K562 (cell line): ENCODE measurements at regions not wholly inside any gene's neighbourhood (a gene's known extent, or its start where the extent isn't known, plus 50 kb on each side); places are given as distances from the start of the nearest gene placed in this dataset.

Experiments
- ATAC-seq: fragments of 200-7000 bp; cut with Tn5 transposase; 3 replicates; pipeline ENCODE4 v1.9.1; 2020; ENCODE audit warnings: moderate library complexity
- BruUV-seq: library from RNA; stranded (reverse); fragments of 400-500 nt; replicated peaks from 2 replicates; lab custom pipeline; 2021; lab: Mats Ljungman, UMichigan
- CTCF ChIA-PET: fragments of 300-600 bp; formaldehyde crosslinking; extraction: SDS; loops from one replicate; lab custom pipeline; 2021; ENCODE audit warnings: low intra/inter-chr PET ratio; lab: Yijun Ruan, JAX
- POLR2A ChIA-PET: fragments of 300-600, 350-650 bp; sonication (Branson Sonifier 250); formaldehyde crosslinking; extraction: SDS; loops from one replicate; lab custom pipeline; 2021; ENCODE audit warnings: antibody characterized with exemption, inconsistent platforms; lab: Yijun Ruan, JAX
- DNase-seq, 4 experiments: peaks; one replicate each; pipeline versions ENCODE4 v3.0.0 to v3.0.0-alpha.2; 2011 to 2018; ENCODE audit warnings: low spot score in 3 of 4, mixed read lengths in 3 of 4; ENCODE audit errors: extremely low read depth in 1 of 4
- FAIRE-seq: peaks from 2 replicates; lab custom pipeline; 2011; peaks lifted over from hg19 to GRCh38; lab: Jason Lieb, UNC
- H2AFZ ChIP-seq: 2 replicates; pipeline ENCODE4 v1.6.0; 2011; ENCODE audit warnings: low read depth, low read length, control low read depth, inconsistent platforms
- H3K27ac ChIP-seq: fragments of 200-600 bp; 3 replicates; pipeline ENCODE4 v1.8.0; 2011; ENCODE audit warnings: low read depth, mild to moderate bottlenecking, control low read depth, inconsistent platforms, low read length, moderate library complexity, mixed read lengths; ENCODE audit errors: extremely low read depth
- H3K27me3 ChIP-seq, 2 experiments: fragments of 300-600 bp in 1 of 2; 2 replicates in 1 of 2; 3 replicates in 1 of 2; pipeline versions ENCODE4 v1.6.0 to v1.8.0; 2011; ENCODE audit warnings: inconsistent platforms in 2 of 2, low read length in 2 of 2, mild to moderate bottlenecking in 1 of 2, mixed read lengths in 1 of 2, moderate library complexity in 1 of 2; ENCODE audit not compliant: control insufficient read depth in 2 of 2, insufficient read depth in 2 of 2
- H3K36me3 ChIP-seq: fragments of 300-600 bp; 3 replicates; pipeline ENCODE4 v1.8.0; 2011; ENCODE audit warnings: mild to moderate bottlenecking, low read length, inconsistent platforms; ENCODE audit not compliant: control insufficient read depth, insufficient read depth
- H3K4me1 ChIP-seq, 2 experiments: fragments of 200-600 bp in 1 of 2; replicated peaks in 1 of 2; 2 replicates in 1 of 2; 3 replicates in 1 of 2; pipeline versions ENCODE4 v1.5.1 to v1.8.0; 2011; ENCODE audit warnings: inconsistent platforms in 2 of 2, low read length in 2 of 2, mild to moderate bottlenecking in 1 of 2, mixed read lengths in 1 of 2, moderate library complexity in 1 of 2; ENCODE audit not compliant: control insufficient read depth in 2 of 2, insufficient read depth in 2 of 2
- H3K4me2 ChIP-seq: 2 replicates; pipeline ENCODE4 v1.6.1; 2011; ENCODE audit warnings: low read length, control low read depth, inconsistent platforms, mixed read lengths; ENCODE audit not compliant: insufficient read depth
- H3K4me3 ChIP-seq: fragments of 200-600 bp; sonication (generic), shearing (Covaris generic); 2 replicates; pipeline ENCODE4 v1.5.1; 2016; ENCODE audit warnings: control low read depth, inconsistent platforms
- H3K79me2 ChIP-seq: fragments of 200-600 bp; 3 replicates; pipeline ENCODE4 v1.8.0; 2011; ENCODE audit warnings: low read length, inconsistent platforms; ENCODE audit not compliant: control insufficient read depth, insufficient read depth
- H3K9ac ChIP-seq, 2 experiments: 2 replicates each; pipeline versions ENCODE4 v1.6.0 to v1.6.1; 2011; ENCODE audit warnings: low read depth in 2 of 2, low read length in 2 of 2, control low read depth in 1 of 2, inconsistent platforms in 1 of 2, mild to moderate bottlenecking in 1 of 2, mixed read lengths in 1 of 2; ENCODE audit not compliant: insufficient read depth in 1 of 2
- H3K9me1 ChIP-seq: one replicate; pipeline ENCODE4 v1.6.0; 2011; ENCODE audit warnings: inconsistent platforms, mild to moderate bottlenecking, low read length, moderate library complexity; ENCODE audit not compliant: control insufficient read depth, insufficient read depth
- H3K9me3 ChIP-seq: replicated peaks from 2 replicates; pipeline ENCODE4 v1.5.1; 2011; ENCODE audit warnings: low read depth, low read length, inconsistent platforms; ENCODE audit not compliant: control insufficient read depth, insufficient read depth
- H4K20me1 ChIP-seq: replicated peaks from 2 replicates; pipeline ENCODE4 v1.6.1; 2011; ENCODE audit warnings: low read length, inconsistent platforms, mixed read lengths; ENCODE audit not compliant: control insufficient read depth, insufficient read depth
- ETS2 ChIP-seq: IDR thresholded peaks from 2 replicates; pipeline ENCODE4 v1.6.1; 2016; ENCODE audit warnings: borderline replicate concordance, missing genetic modification characterization, mild to moderate bottlenecking, moderate library complexity, missing compliant biosample characterization; ENCODE audit not compliant: poor library complexity, severe bottlenecking
- HEY1 ChIP-seq: fragments of 250-450 bp; sonication (Bioruptor Pico); IDR thresholded peaks from 2 replicates; pipeline ENCODE4 v1.5.0; 2020; ENCODE audit warnings: mild to moderate bottlenecking, moderate library complexity, borderline replicate concordance
- TBP ChIP-seq: optimal IDR thresholded peaks from 2 replicates; pipeline ENCODE3; 2011; ENCODE audit warnings: low read depth, low read length, improper control_type of control experiment
- ZNF134 ChIP-seq: fragments of 250-450 bp; sonication (Bioruptor Pico); conservative IDR thresholded peaks from 2 replicates; pipeline ENCODE4 v1.4.0; 2020
- ZNF280A ChIP-seq: fragments of 450-650 bp; IDR thresholded peaks from 2 replicates; pipeline ENCODE4 v1.6.1; 2018; ENCODE audit warnings: mild to moderate bottlenecking, low read depth; ENCODE audit not compliant: partially characterized antibody
- ZNF280B ChIP-seq: fragments of 250-450 bp; sonication (Bioruptor Pico); IDR thresholded peaks from 2 replicates; pipeline ENCODE4 v1.5.1; 2021; ENCODE audit warnings: mild to moderate bottlenecking
- ZNF41 ChIP-seq: fragments of 250-450 bp; sonication (Bioruptor Pico); conservative IDR thresholded peaks from 2 replicates; pipeline ENCODE4 v1.4.0; 2020; ENCODE audit warnings: mild to moderate bottlenecking
- ZNF785 ChIP-seq: fragments of 250-450 bp; sonication (Bioruptor Pico); IDR thresholded peaks from 2 replicates; pipeline ENCODE4 v1.4.0; 2020; ENCODE audit warnings: mild to moderate bottlenecking
- WGBS: fragments of 100-300 bp; shearing (Covaris generic); methylation state at CpG from one replicate; pipeline ENCODE4 v1.1.6; 2016; ENCODE audit warnings: low coverage, mixed read lengths; ENCODE audit not compliant: insufficient coverage; ENCODE audit errors: missing lambda C conversion rate; 5-methylcytosine and 5-hydroxymethylcytosine counted together
- in situ Hi-C: fragments of 300-500 bp; cut with MboI; formaldehyde crosslinking; loops from 4 replicates; pipeline ENCODE4 v1.15.0; 2018; ENCODE audit warnings: inconsistent platforms, mixed read lengths
- intact Hi-C: fragments of 100-400 bp; cut with micrococcal nuclease; formaldehyde crosslinking; loops from 2 replicates; pipeline ENCODE4 v1.14.2; 2022

- no peak for FAIRE-seq
- Histone ChIP-seq H3K36me3 (no peaks in the 10 kb centered on the region), H3K4me1 (peaks cover 0 to 10% of the 10 kb centered on the region in 2 experiments; a peak in 3 of 5 replicates), H3K79me2 (no peaks in the 10 kb centered on the region), H3K27me3 (peaks cover 41 to 78% of the 10 kb centered on the region in 2 experiments), H3K9me3 (no peaks in the 10 kb centered on the region), H2AFZ (no peak overlapping the region), H3K4me3 (no peak overlapping the region), H3K9ac (no peak overlapping the region), H3K9me1 (no peaks in the 10 kb centered on the region), H3K27ac (no peak overlapping the region), H4K20me1 (no peaks in the 10 kb centered on the region), H3K4me2 (no peak overlapping the region)
- 11% methylated on average over 7 of the region's 7 CpGs for WGBS
- POLR2A ChIA-PET = interaction anchor here (0.6 to 0.9 kb wide), 3 partner anchors 10 to 451 kb away, joined by 3 read pairs; no protein-coding TSS in a partner anchor
- intact Hi-C loops (no loop called here), in situ Hi-C loops (no loop called here)
- ATAC-seq = no peak
- DNase-seq = no peak
- no peak for TF ChIP-seq HEY1 (CRISPR knock-in tag)
- no peak for TF ChIP-seq ETS2
- no peak for TF ChIP-seq TBP
- TF ChIP-seq ZNF280A = no peak
- no peak for TF ChIP-seq ZNF41 (CRISPR knock-in tag)
- TF ChIP-seq ZNF134 (CRISPR knock-in tag) = no peak
- no peak for TF ChIP-seq ZNF785 (CRISPR knock-in tag)
- TF ChIP-seq ZNF280B = no peak
- no TSS peak for BruUV-seq
- CTCF ChIA-PET = no interaction called here
These were observed 124.1 kb upstream of the DLG1 start for GRCh38 chr3:197422506-197422905.
